Panc1 (cell line): ENCODE measurements at regions not wholly inside any gene's neighbourhood (a gene's known extent, or its start where the extent isn't known, plus 50 kb on each side); places are given as distances from the start of the nearest gene placed in this dataset.

Source experiments
- ATAC-seq: fragments of 200-7000 bp; cut with Tn5 transposase; 2 replicates; pipeline ENCODE4 v1.9.1; 2020; ENCODE audit warnings: mild to moderate bottlenecking, moderate library complexity
- BruUV-seq: library from RNA; stranded (reverse); fragments of 400-500 nt; replicated peaks from 2 replicates; lab custom pipeline; 2021; lab: Mats Ljungman, UMichigan
- CTCF ChIA-PET: fragments of 300-600 bp; sonication (Branson Sonifier 250); formaldehyde crosslinking; loops from one replicate; lab custom pipeline; 2022; ENCODE audit warnings: antibody characterized with exemption; lab: Charles Lee
- POLR2A ChIA-PET: fragments of 300-600 bp; sonication (Branson Sonifier 250); formaldehyde crosslinking; loops from one replicate; lab custom pipeline; 2022; ENCODE audit warnings: antibody characterized with exemption; lab: Charles Lee
- DNase-seq: peaks from one replicate; pipeline ENCODE4 v3.0.0-alpha.2; 2010; ENCODE audit warnings: low read depth, low spot score
- H3K27ac ChIP-seq: 2 replicates; pipeline ENCODE4 v1.5.1; 2011; ENCODE audit warnings: mild to moderate bottlenecking, low read length, inconsistent platforms
- H3K27me3 ChIP-seq: fragments of 200-500 bp; sonication (Bioruptor generic); 2 replicates; pipeline ENCODE4 v1.6.0; 2014; ENCODE audit warnings: low read length, inconsistent platforms; ENCODE audit not compliant: control insufficient read depth, insufficient read depth
- H3K36me3 ChIP-seq: fragments of 200-500 bp; sonication (Bioruptor generic); 2 replicates; pipeline ENCODE4 v1.5.1; 2014; ENCODE audit warnings: inconsistent platforms, mild to moderate bottlenecking, low read length, moderate library complexity; ENCODE audit not compliant: control insufficient read depth, insufficient read depth
- H3K4me1 ChIP-seq: 2 replicates; pipeline ENCODE4 v1.5.1; 2011; ENCODE audit warnings: inconsistent platforms, mild to moderate bottlenecking, low read length, moderate library complexity; ENCODE audit not compliant: control insufficient read depth, insufficient read depth
- H3K4me3 ChIP-seq, 2 experiments: 2 replicates each; pipeline ENCODE4 v1.5.1; 2011 to 2012; ENCODE audit warnings: low read depth in 2 of 2, low read length in 2 of 2, mild to moderate bottlenecking in 2 of 2, inconsistent platforms in 1 of 2, moderate library complexity in 1 of 2
- H3K9me3 ChIP-seq: fragments of 200-500 bp; sonication (Bioruptor generic); 2 replicates; pipeline ENCODE4 v1.5.1; 2014; ENCODE audit warnings: low read depth, mild to moderate bottlenecking, inconsistent platforms, low read length, moderate library complexity; ENCODE audit not compliant: control insufficient read depth, insufficient read depth
- CTCF ChIP-seq: fragments of 450-650 bp; IDR thresholded peaks from 2 replicates; pipeline ENCODE4 v1.5.1; 2017; ENCODE audit warnings: mild to moderate bottlenecking
- POLR2AphosphoS5 ChIP-seq: IDR thresholded peaks from 2 replicates; pipeline ENCODE4 v1.6.1; 2012; ENCODE audit warnings: mild to moderate bottlenecking, low read depth, low read length, moderate library complexity
- REST ChIP-seq, 2 experiments: IDR thresholded peaks; 2 replicates each; pipeline ENCODE4 v1.6.1; 2011 to 2012; ENCODE audit warnings: low read depth in 2 of 2, control low read depth in 1 of 2, low read length in 1 of 2, mild to moderate bottlenecking in 1 of 2, moderate library complexity in 1 of 2; ENCODE audit not compliant: insufficient read depth in 1 of 2
- SIN3A ChIP-seq: IDR thresholded peaks from 2 replicates; pipeline ENCODE4 v1.6.1; 2012; ENCODE audit warnings: low read depth, mild to moderate bottlenecking, low read length, moderate library complexity, borderline replicate concordance; ENCODE audit not compliant: insufficient read depth
- TCF7L2 ChIP-seq: IDR thresholded peaks from 2 replicates; pipeline ENCODE4 v1.6.1; 2011; ENCODE audit warnings: mild to moderate bottlenecking, low read depth, low read length, inconsistent platforms
- in situ Hi-C: cut with HindIII; loops from 2 replicates; pipeline ENCODE4 v1.10.0; 2016; ENCODE audit warnings: low sequenced_read_pairs, low pct_unique_long_range_greater_than_20kb
- intact Hi-C: fragments of 100-400 bp; cut with micrococcal nuclease; formaldehyde crosslinking; loops from one replicate; pipeline ENCODE4 v1.10.0; 2022; ENCODE audit not compliant: unreplicated experiment

- H3K4me3 ChIP-seq, result no peak overlapping the region
- intact Hi-C loops (no loop called here), in situ Hi-C loops (no loop called here)
- no peaks in the 10 kb centered on the region for H3K36me3 ChIP-seq
- H3K9me3 ChIP-seq, result no peaks in the 10 kb centered on the region
- H3K27me3 ChIP-seq, result no peaks in the 10 kb centered on the region
- ChIA-PET CTCF (no interaction called here), POLR2A (interaction anchor here (1.0 kb wide), 1 partner anchor 42 kb away, joined by 3 read pairs; no protein-coding TSS in a partner anchor)
- BruUV-seq, result no TSS peak
- DNase-seq (no peak), ATAC-seq (no peak)
- 0 out of 2 replicates have a peak overlapping the region, but pooled peaks have one; percentile 19 for H3K27ac ChIP-seq
- H3K4me1 ChIP-seq, result peaks cover 3% of the 10 kb centered on the region; the same call in 1 of the 2 replicates
- TF ChIP-seq SIN3A (no peak), POLR2AphosphoS5 (no peak), TCF7L2 (no peak), CTCF (no peak), REST (IDR thresholded peaks at IDR 0.05; ENCODE audit: insufficient read depth in 1 of 2, low read depth in 2 of 2, low read length in 1 of 2) (no peak)
Measured at GRCh38 chr7:12004581-12004980, 172.6 kb upstream of the THSD7A start.

- POLR2A ChIA-PET, result no interaction called here
- ATAC-seq (no peak), DNase-seq (no peak)
- Histone ChIP-seq H3K9me3 (no peaks in the 10 kb centered on the region), H3K27ac (no peak overlapping the region), H3K4me1 (peaks cover 3% of the 10 kb centered on the region; the same call in 1 of the 2 replicates), H3K4me3 (no peak overlapping the region), H3K36me3 (no peaks in the 10 kb centered on the region), H3K27me3 (no peaks in the 10 kb centered on the region)
- TF ChIP-seq POLR2AphosphoS5 (no peak), REST (IDR thresholded peaks at IDR 0.05; ENCODE audit: insufficient read depth in 1 of 2, low read depth in 2 of 2, low read length in 1 of 2) (no peak), TCF7L2 (no peak), CTCF (no peak), SIN3A (no peak)
- intact Hi-C loops, result no loop called here
- no TSS peak for BruUV-seq
- in situ Hi-C loops, result no loop called here
- CTCF ChIA-PET, result no interaction called here
Measured at GRCh38 chr7:12007576-12007975, 175.6 kb upstream of the THSD7A start.
